GM19043 (cell line): ENCODE measurements at regions not wholly inside any gene's neighbourhood (a gene's known extent, or its start where the extent isn't known, plus 50 kb on each side); places are given as distances from the start of the nearest gene placed in this dataset.
"Not testable (repeated sequence)": the region's sequence is repeated elsewhere in the genome, so short reads cannot be mapped to it uniquely, and the experiment has no call there.

Experiments
- ATAC-seq: cut with Tn5 transposase; IDR thresholded peaks from one replicate; pipeline ENCODE4 v1.9.1; 2021; ENCODE audit warnings: low read depth; ENCODE audit not compliant: unreplicated experiment

DNA sequence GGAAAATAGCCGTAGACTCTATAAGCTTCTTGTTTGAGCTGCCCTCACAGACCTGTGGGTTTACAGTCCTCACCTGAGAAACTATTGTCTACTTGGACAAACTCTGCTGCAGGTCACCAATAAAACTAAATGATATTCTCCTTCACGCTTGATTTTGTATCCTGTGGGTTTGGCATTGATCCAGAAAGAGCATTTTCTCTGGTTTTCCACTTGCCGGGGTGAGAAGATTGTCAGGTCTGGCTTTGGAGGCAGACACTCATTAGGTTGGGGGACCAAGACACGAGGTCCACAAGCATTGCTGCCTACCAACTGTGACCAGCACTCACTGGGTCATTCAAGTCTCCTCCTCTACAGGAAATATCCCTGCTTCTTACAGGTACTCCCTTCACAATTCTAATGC lies 68.5 kb downstream of the CDC14C start:
- ATAC-seq: no peak

DNA sequence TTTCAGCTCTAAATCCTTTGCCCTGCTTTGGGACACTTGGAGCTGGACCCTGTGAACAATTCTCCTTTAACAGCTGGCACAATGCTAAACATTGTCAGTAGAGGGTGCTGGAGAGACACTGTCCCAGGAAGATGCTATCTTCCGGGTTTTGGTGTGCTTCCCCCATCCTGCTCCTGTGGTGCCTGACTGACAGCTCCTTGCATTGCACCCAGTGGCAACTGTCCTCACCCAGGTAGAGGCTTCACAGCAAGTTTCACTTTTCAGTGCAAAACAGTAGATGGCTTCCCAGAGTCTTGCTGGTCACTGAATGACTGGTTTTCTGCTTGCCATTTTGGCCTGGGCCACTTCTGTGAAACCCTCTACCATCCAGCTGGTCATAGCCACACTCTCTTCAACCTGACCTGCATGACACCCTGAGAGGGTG lies 77.3 kb downstream of the CDC14C start:
- peak; percentile 95 for ATAC-seq

GRCh38 chr7:49010717-49011116 lies 86.4 kb downstream of the CDC14C start:
- no peak for ATAC-seq

DNA sequence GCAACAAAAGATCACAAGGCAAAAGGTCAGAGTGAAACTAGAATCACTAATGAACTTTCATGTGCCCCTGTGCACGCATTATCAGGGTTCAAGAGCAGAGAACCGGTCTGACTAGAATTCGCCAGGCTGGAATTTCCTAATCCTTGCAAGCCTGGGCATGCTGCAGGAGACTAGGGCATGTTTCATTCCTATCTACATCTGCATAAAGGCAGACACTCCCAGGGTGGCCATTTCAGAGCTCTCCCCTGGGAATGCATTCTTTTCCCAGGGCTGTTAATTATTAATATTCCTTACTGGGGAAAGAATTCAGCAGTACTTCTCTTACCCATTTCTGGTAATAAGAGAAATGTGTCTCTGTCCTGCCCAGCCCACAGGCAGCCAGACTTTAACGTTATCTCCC lies 90.5 kb downstream of the CDC14C start:
- ATAC-seq: no peak

DNA sequence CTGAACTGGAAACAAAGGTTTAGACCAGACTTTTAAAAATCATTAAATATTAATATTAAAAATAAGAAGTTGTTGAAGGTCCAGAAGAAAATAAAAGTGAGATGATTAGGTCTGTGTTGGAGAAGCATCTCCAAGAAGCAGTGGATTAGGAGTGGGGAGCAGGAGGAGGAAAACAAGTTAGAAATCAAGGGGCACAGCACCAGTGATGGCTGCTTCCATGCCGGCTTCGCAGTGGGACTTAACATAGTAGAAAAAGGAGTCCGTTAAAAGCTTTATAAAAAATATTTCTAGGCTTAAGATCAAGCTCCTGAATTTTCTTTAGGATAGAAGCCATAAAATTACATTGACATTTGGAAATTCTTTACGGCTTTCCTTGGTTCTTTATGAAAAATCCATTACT lies 95.8 kb downstream of the CDC14C start:
- no peak for ATAC-seq

DNA sequence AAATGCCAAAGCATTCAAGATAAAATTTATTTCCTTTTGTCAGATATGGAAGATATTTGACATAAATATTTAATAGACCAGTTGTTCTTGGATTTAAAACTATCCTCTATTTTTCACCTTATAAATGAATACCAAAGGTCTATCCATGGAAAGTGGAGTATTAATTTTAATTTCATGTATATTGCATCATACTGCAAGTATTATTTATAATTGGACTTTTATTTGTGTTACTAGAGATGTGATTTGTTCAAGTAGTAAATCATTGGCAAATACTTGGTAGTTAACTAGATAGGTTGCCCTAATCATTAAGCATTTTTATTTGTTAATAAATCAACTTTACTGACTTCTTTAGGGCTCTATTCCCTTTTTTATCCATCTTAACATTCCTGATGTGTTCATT lies 98.1 kb downstream of the CDC14C start:
- ATAC-seq: no peak

DNA sequence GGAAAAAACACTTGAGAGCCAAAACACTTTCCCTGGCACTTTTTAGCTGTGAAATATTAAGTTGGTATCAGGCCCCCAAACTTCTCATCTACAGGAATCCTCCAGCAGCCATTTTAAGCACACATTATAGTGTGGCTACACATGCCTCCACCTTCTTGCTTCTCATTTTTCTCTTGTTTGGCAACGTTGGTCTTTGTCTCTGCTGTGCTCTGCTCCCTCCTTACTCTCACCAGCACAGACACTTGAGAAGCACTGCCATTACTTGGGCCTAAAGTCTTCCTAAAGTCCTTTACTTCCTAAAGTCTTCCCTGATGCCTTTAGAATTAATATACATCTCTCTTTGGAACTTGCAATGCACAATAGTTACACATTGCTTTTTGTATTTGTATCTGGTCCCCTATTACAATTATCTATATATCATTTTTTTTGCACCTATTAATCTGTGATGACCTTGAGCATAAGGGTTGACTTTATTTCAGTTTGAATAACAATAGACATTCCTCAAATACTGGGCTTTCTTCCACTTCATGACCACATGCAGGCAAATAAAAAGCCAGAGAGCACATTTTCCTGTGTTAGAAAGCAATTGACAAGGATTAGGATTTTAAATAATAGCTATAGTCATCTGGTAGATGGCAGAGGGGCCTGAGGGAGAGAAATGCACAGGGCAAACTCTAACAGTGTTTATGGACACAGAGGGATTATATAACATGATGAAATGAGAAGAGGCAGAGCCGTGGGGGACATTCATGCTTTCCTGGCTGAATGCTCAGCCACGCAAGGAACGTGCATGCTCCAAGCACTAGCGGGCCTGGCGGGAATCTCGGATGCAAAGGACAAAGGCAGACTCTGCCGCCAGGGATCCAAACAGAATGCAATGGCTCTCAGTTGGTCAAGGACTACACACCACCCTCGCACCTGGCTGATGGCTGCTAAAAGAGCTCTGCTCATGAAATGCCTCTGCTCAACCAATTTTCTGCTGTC lies 99.3 kb downstream of the CDC14C start:
- ATAC-seq: no peak

GRCh38 chr7:49030221-49030620 lies 105.9 kb downstream of the CDC14C start:
- no peak for ATAC-seq

- ATAC-seq: not testable (repeated sequence)
Observed at GRCh38 chr7:49033140-49033539, 108.8 kb downstream of the CDC14C start.

DNA sequence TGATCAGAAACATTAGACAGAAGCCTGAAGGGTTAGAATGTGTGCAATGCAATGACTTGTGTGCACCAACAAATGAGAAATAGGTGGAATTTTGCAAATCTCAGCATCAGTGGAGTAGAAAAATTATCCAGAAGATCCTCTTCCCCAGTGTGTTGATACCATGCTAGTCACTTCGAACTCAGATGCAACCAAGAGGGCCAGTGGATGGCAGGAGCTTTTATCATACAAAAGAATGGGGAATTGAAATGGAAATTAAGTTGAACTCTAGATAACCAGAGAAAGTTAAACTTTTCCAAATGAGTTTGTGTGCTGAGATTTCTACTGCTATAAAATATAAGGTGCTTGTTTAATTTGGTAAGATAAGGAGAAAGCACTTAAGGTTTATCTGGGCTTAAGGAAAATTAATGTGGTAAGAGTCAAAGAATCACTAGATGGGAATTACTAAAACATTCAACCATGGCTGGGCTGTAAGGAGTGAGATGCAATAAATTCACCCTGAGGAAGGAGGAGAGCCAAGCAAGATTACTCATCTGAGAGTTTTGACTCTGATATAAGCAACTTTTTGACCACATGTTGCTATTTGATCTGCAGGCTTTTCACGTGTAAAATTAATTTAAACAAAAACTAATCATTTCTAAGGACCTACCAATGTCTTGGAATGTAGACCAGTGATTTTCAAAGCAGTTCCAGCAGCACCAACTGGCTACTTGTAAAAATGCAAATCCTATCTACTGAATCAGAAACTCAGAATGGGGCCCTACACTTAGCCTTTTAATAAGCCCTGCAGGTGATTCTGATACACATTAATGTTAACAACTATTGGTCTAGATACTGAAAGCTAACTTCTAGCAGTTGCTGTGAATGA lies 113.2 kb downstream of the CDC14C start:
- ATAC-seq: no peak

- no peak for ATAC-seq
Observed at GRCh38 chr7:49038821-49039358, 114.5 kb downstream of the CDC14C start.

- ATAC-seq: no peak
Observed at GRCh38 chr7:49060743-49061142, 136.4 kb downstream of the CDC14C start.

DNA sequence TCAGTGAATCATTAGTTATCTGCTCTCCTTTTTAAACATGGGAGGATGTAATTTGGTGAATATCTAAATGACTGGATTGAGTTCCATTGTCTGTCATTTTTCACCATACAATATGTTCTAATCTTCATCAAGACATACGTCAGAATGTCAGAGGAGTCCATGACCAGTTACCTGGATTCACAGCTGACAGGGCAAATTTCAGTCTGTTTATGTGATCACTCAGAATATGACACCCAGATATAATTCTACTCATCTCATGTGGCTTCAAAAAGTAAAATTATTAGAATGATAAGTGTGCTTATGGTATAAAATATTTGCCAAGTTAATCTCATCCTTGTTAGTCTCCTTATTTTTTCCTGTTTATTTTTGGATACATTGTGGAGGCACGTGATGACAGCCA lies 150.2 kb downstream of the CDC14C start:
- no peak for ATAC-seq

DNA sequence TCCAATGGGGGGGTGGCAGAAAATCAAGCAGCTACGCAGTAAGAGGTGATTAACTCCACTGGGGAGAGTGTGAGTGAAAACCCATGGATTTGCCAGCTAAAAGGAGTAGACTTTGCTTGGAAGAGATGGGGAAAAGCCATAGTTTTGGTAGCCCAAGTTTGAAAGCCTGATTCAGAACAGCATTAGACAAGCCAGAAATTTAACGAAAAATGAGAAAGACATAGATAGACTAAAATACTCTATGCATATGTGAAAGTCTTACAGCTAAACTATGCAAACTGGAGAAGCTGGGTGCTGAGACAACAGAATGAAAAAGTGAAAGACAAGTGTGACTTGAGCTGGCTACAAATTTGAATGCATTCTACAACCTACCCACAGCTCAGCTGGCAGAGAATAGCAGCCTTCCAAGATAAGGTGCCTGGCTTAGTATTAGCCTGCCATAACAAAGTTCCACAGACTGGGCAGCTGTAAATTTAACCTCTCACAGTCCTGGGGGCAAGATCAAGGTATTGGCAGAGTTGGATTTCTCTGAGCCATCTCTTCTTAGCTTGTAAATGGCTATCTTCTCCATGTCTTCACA lies 156.6 kb downstream of the CDC14C start:
- no peak for ATAC-seq

DNA sequence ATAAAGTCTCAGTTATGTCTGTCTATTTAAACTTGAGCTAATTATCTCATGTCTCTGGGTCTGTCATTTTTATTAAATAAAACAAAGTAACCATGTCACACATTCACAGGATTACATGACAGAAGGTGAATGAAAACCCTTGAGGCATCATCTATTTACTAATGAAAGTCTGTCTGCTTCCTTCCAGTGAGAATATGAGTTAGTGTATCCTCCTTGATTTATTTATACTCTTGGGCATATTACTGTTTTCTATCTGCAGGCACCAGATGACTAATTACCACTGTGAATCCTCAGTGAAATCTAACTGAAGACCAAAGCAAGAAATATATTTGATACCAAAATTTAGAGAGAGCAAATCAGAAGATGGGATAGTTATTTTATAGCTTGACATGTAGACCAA lies 163.7 kb downstream of the CDC14C start:
- ATAC-seq: no peak

DNA sequence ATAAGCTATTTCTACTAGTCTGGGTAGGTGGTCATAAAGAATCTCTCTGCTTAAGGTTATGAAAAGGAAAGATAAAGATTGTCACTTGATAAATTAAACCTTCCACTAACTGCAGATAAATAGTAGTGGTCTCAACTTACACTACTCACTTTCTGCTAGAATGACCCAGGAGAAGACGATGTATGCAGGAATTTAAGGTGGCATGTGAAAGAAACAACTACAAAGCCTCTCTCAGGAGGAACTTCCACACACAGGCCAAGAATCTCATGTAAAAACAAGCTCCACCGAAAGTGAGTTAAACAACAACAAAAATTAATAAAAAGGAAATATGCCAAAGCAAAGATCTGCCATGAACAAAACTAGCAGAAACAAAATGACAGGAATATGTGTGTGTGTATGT lies 165.4 kb downstream of the CDC14C start:
- no peak for ATAC-seq

DNA sequence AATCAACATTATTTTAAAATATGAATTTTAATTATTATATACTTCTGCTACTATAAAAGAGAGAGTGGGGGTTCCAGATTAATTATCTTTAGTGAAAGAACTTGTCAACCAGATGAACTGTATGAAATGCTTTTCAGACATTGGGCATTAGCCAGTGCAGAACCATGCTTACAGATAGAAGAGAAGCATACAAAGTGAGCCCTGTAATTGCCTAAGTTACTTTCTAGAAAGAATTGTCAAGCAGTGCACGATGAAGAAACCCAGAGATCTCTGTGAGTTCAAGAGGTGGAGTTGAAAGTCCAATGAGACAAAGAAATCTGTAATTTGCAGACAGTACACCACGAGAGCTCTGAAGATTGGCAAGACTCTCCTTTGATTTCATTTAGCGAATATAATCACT lies 166.7 kb downstream of the CDC14C start:
- no peak for ATAC-seq

DNA sequence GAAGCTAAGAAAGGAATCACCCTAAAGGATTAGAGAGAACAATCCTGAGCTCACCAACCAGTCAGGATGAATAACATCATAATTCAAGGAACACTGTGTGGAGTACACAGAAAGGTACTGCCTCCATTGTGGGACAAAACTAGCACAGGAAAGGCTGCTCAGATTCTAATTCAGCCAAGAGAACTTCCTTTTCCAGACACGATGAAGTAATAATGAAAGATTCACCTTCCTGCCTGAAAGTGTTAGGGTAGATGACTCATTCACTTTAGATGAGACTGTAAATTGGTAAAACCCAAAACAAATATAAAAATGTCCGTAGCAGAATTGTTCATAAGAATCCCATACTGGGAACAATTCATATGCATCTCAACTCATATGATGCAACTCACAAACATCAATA lies 167.2 kb downstream of the CDC14C start:
- no peak for ATAC-seq

- ATAC-seq: no peak
Observed at GRCh38 chr7:49093218-49093617, 168.9 kb downstream of the CDC14C start.

DNA sequence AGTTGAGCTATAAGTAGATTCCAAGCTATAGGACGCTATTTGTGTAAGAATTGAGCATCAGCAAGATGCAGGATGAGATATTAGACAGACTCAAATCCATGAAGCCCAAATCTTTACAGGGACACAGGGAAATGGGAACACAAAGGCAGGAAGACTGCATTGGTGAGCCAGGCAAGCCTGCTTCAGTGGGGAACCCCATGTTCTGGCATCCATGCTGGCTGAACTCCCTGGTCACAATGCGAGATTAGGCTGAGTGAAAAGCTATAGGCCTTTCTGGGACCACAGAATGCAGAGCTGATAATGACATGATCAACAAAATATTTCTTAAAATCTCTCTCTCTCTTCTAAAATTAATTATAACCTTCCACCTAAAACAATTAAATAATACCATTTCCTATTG lies 170.5 kb downstream of the CDC14C start:
- ATAC-seq: no peak
